Activated CD4-positive, alpha-beta T cell treated with anti-CD3 and anti-CD28 coated beads, Interleukin-2, amount 10 ng/mL, durations not matched to agents 24 days and 14 days (primary cell): ENCODE measurements at regions not wholly inside any gene's neighbourhood (a gene's known extent, or its start where the extent isn't known, plus 50 kb on each side); places are given as distances from the start of the nearest gene placed in this dataset.

Experiments used
- DNase-seq: peaks from one replicate; pipeline ENCODE4 v3.0.0; 2022
- H3K27ac Mint-ChIP-seq: one replicate; pipeline ENCODE4 v1.8.0; 2022; ENCODE audit warnings: mild to moderate bottlenecking, mixed read lengths
- H3K27me3 Mint-ChIP-seq: one replicate; pipeline ENCODE4 v1.8.0; 2022; ENCODE audit warnings: mixed read lengths
- H3K36me3 Mint-ChIP-seq: one replicate; pipeline ENCODE4 v1.8.0; 2022; ENCODE audit warnings: low read depth, mild to moderate bottlenecking, mixed read lengths
- H3K4me1 Mint-ChIP-seq: one replicate; pipeline ENCODE4 v1.8.0; 2021; ENCODE audit warnings: mixed read lengths
- H3K4me3 Mint-ChIP-seq: one replicate; pipeline ENCODE4 v1.8.0; 2022; ENCODE audit warnings: mild to moderate bottlenecking, moderate library complexity, mixed read lengths
- H3K9me3 Mint-ChIP-seq: one replicate; pipeline ENCODE4 v1.8.0; 2021; ENCODE audit warnings: mixed read lengths
- intact Hi-C: fragments of 100-400 bp; cut with micrococcal nuclease; formaldehyde crosslinking; loops from one replicate; pipeline ENCODE4 v1.15.1; 2023

GRCh38 chr6:65900928-65901327, 193.9 kb upstream of the EYS start:
- Mint-ChIP-seq H3K27me3 (no peaks in the 10 kb centered on the region), H3K9me3 (peaks cover 11% of the 10 kb centered on the region), H3K36me3 (no peaks in the 10 kb centered on the region), H3K4me1 (no peaks in the 10 kb centered on the region), H3K27ac (no peak overlapping the region), H3K4me3 (no peak overlapping the region)
- no peak for DNase-seq
- intact Hi-C loops = no loop called here

GRCh38 chr6:65896140-65896539, 189.1 kb upstream of the EYS start:
- Mint-ChIP-seq H3K27me3 (no peaks in the 10 kb centered on the region), H3K4me1 (no peaks in the 10 kb centered on the region), H3K9me3 (peaks cover 8% of the 10 kb centered on the region), H3K4me3 (no peak overlapping the region), H3K27ac (no peak overlapping the region), H3K36me3 (no peaks in the 10 kb centered on the region)
- DNase-seq = no peak
- intact Hi-C loops = no loop called here

- intact Hi-C loops = no loop called here
- Mint-ChIP-seq H3K27me3 (no peaks in the 10 kb centered on the region), H3K4me3 (no peak overlapping the region), H3K36me3 (no peaks in the 10 kb centered on the region), H3K9me3 (peaks cover 4% of the 10 kb centered on the region), H3K4me1 (no peaks in the 10 kb centered on the region), H3K27ac (no peak overlapping the region)
- no peak for DNase-seq
These were observed 169.6 kb upstream of the EYS start for GRCh38 chr6:65876668-65877067.

GRCh38 chr6:65852369-65852852, 145.4 kb upstream of the EYS start:
- Mint-ChIP-seq H3K27ac (no peak overlapping the region), H3K9me3 (peaks cover 5% of the 10 kb centered on the region), H3K4me1 (no peaks in the 10 kb centered on the region), H3K4me3 (no peak overlapping the region), H3K36me3 (no peaks in the 10 kb centered on the region), H3K27me3 (no peaks in the 10 kb centered on the region)
- intact Hi-C loops = no loop called here
- DNase-seq = no peak

- no peaks in the 10 kb centered on the region for H3K4me1 Mint-ChIP-seq
- no peaks in the 10 kb centered on the region for H3K36me3 Mint-ChIP-seq
- H3K27me3 Mint-ChIP-seq = no peaks in the 10 kb centered on the region
- DNase-seq = no peak
- H3K27ac Mint-ChIP-seq = no peak overlapping the region
- H3K4me3 Mint-ChIP-seq = no peak overlapping the region
- intact Hi-C loops = no loop called here
- H3K9me3 Mint-ChIP-seq = no peaks in the 10 kb centered on the region
These were observed 123.1 kb upstream of the EYS start for GRCh38 chr6:65830151-65830550.

- DNase-seq = no peak
- H3K4me3 Mint-ChIP-seq = no peak overlapping the region
- H3K36me3 Mint-ChIP-seq = no peaks in the 10 kb centered on the region
- no peak overlapping the region for H3K27ac Mint-ChIP-seq
- H3K9me3 Mint-ChIP-seq = peaks cover 17% of the 10 kb centered on the region
- H3K27me3 Mint-ChIP-seq = no peaks in the 10 kb centered on the region
- no peaks in the 10 kb centered on the region for H3K4me1 Mint-ChIP-seq
- intact Hi-C loops = no loop called here
These were observed 112.1 kb upstream of the EYS start for GRCh38 chr6:65819152-65819551.

- no peak overlapping the region for H3K27ac Mint-ChIP-seq
- intact Hi-C loops = no loop called here
- H3K9me3 Mint-ChIP-seq = peaks cover 14% of the 10 kb centered on the region
- no peak for DNase-seq
- no peaks in the 10 kb centered on the region for H3K27me3 Mint-ChIP-seq
- H3K4me1 Mint-ChIP-seq = no peaks in the 10 kb centered on the region
- H3K4me3 Mint-ChIP-seq = no peak overlapping the region
- no peaks in the 10 kb centered on the region for H3K36me3 Mint-ChIP-seq
These were observed 111.5 kb upstream of the EYS start for GRCh38 chr6:65818576-65818975.

- no peaks in the 10 kb centered on the region for H3K4me1 Mint-ChIP-seq
- no peak overlapping the region for H3K27ac Mint-ChIP-seq
- H3K36me3 Mint-ChIP-seq = no peaks in the 10 kb centered on the region
- no peak for DNase-seq
- H3K4me3 Mint-ChIP-seq = no peak overlapping the region
- peaks cover 14% of the 10 kb centered on the region for H3K9me3 Mint-ChIP-seq
- H3K27me3 Mint-ChIP-seq = no peaks in the 10 kb centered on the region
- intact Hi-C loops = no loop called here
These were observed 110.0 kb upstream of the EYS start for GRCh38 chr6:65816991-65817390.

GRCh38 chr6:65814071-65814470, 107.0 kb upstream of the EYS start:
- H3K27ac Mint-ChIP-seq = no peak overlapping the region
- H3K27me3 Mint-ChIP-seq = no peaks in the 10 kb centered on the region
- DNase-seq = no peak
- intact Hi-C loops = no loop called here
- H3K4me3 Mint-ChIP-seq = no peak overlapping the region
- H3K4me1 Mint-ChIP-seq = no peaks in the 10 kb centered on the region
- no peaks in the 10 kb centered on the region for H3K36me3 Mint-ChIP-seq
- H3K9me3 Mint-ChIP-seq = no peaks in the 10 kb centered on the region

GRCh38 chr6:65803186-65803585, 96.2 kb upstream of the EYS start:
- Mint-ChIP-seq H3K9me3 (peaks cover 3% of the 10 kb centered on the region), H3K27ac (no peak overlapping the region), H3K27me3 (no peaks in the 10 kb centered on the region), H3K4me1 (no peaks in the 10 kb centered on the region), H3K4me3 (no peak overlapping the region), H3K36me3 (no peaks in the 10 kb centered on the region)
- intact Hi-C loops = no loop called here
- DNase-seq = no peak

- intact Hi-C loops = no loop called here
- no peaks in the 10 kb centered on the region for H3K36me3 Mint-ChIP-seq
- H3K4me3 Mint-ChIP-seq = no peak overlapping the region
- no peaks in the 10 kb centered on the region for H3K27me3 Mint-ChIP-seq
- H3K4me1 Mint-ChIP-seq = no peaks in the 10 kb centered on the region
- H3K27ac Mint-ChIP-seq = no peak overlapping the region
- peaks cover 3% of the 10 kb centered on the region for H3K9me3 Mint-ChIP-seq
- DNase-seq = no peak
These were observed 92.4 kb upstream of the EYS start for GRCh38 chr6:65799389-65799788.

- Mint-ChIP-seq H3K36me3 (no peaks in the 10 kb centered on the region), H3K27me3 (no peaks in the 10 kb centered on the region), H3K9me3 (peaks cover 3% of the 10 kb centered on the region), H3K27ac (no peak overlapping the region), H3K4me3 (no peak overlapping the region), H3K4me1 (no peaks in the 10 kb centered on the region)
- intact Hi-C loops = no loop called here
- no peak for DNase-seq
These were observed 91.4 kb upstream of the EYS start for GRCh38 chr6:65798280-65799014.

- no peak for DNase-seq
- H3K27ac Mint-ChIP-seq = no peak overlapping the region
- no peaks in the 10 kb centered on the region for H3K4me1 Mint-ChIP-seq
- intact Hi-C loops = no loop called here
- H3K4me3 Mint-ChIP-seq = no peak overlapping the region
- peaks cover 7% of the 10 kb centered on the region for H3K9me3 Mint-ChIP-seq
- no peaks in the 10 kb centered on the region for H3K36me3 Mint-ChIP-seq
- no peaks in the 10 kb centered on the region for H3K27me3 Mint-ChIP-seq
These were observed 83.6 kb upstream of the EYS start for GRCh38 chr6:65790666-65791065.

GRCh38 chr6:65787787-65788186, 80.8 kb upstream of the EYS start:
- H3K27me3 Mint-ChIP-seq = no peaks in the 10 kb centered on the region
- peaks cover 7% of the 10 kb centered on the region for H3K9me3 Mint-ChIP-seq
- H3K4me1 Mint-ChIP-seq = no peaks in the 10 kb centered on the region
- intact Hi-C loops = no loop called here
- no peak for DNase-seq
- H3K27ac Mint-ChIP-seq = no peak overlapping the region
- H3K4me3 Mint-ChIP-seq = no peak overlapping the region
- no peaks in the 10 kb centered on the region for H3K36me3 Mint-ChIP-seq

GRCh38 chr6:65786815-65787214, 79.8 kb upstream of the EYS start:
- no peak for DNase-seq
- H3K4me3 Mint-ChIP-seq = no peak overlapping the region
- no peaks in the 10 kb centered on the region for H3K4me1 Mint-ChIP-seq
- peaks cover 4% of the 10 kb centered on the region for H3K9me3 Mint-ChIP-seq
- intact Hi-C loops = no loop called here
- H3K36me3 Mint-ChIP-seq = no peaks in the 10 kb centered on the region
- no peak overlapping the region for H3K27ac Mint-ChIP-seq
- H3K27me3 Mint-ChIP-seq = no peaks in the 10 kb centered on the region
